Endothelial cell (in vitro differentiated cells): ENCODE measurements at regions not wholly inside any gene's neighbourhood (a gene's known extent, or its start where the extent isn't known, plus 50 kb on each side); places are given as distances from the start of the nearest gene placed in this dataset.

Source experiments
- DNase-seq: peaks from one replicate; pipeline ENCODE4 v3.0.0; 2021; ENCODE audit warnings: low spot score
- H3K27ac Mint-ChIP-seq: one replicate; pipeline ENCODE4 v1.8.0; 2021; ENCODE audit warnings: mixed read lengths, inconsistent platforms; ENCODE audit not compliant: unreplicated experiment
- H3K27me3 Mint-ChIP-seq: one replicate; pipeline ENCODE4 v1.8.0; 2021; ENCODE audit warnings: mild to moderate bottlenecking, moderate library complexity, mixed read lengths, inconsistent platforms; ENCODE audit not compliant: unreplicated experiment
- H3K36me3 Mint-ChIP-seq: one replicate; pipeline ENCODE4 v1.8.0; 2021; ENCODE audit warnings: mild to moderate bottlenecking, low read depth, mixed read lengths, inconsistent platforms; ENCODE audit not compliant: unreplicated experiment
- H3K4me1 Mint-ChIP-seq: one replicate; pipeline ENCODE4 v1.8.0; 2021; ENCODE audit warnings: mild to moderate bottlenecking, mixed read lengths, inconsistent platforms; ENCODE audit not compliant: unreplicated experiment
- H3K4me3 Mint-ChIP-seq: one replicate; pipeline ENCODE4 v1.8.0; 2021; ENCODE audit warnings: mild to moderate bottlenecking, mixed read lengths, inconsistent platforms; ENCODE audit not compliant: unreplicated experiment
- H3K9me3 Mint-ChIP-seq: one replicate; pipeline ENCODE4 v1.8.0; 2021; ENCODE audit warnings: mixed read lengths, inconsistent platforms; ENCODE audit not compliant: unreplicated experiment
- TF ChIP-seq, protein P1 (sequence below): fragments of 200-600 bp; sonication (generic); IDR thresholded peaks from one replicate; pipeline ENCODE4 v1.5.0; 2021; ENCODE audit warnings: antibody characterized with exemption; ENCODE audit not compliant: unreplicated experiment

DNA sequence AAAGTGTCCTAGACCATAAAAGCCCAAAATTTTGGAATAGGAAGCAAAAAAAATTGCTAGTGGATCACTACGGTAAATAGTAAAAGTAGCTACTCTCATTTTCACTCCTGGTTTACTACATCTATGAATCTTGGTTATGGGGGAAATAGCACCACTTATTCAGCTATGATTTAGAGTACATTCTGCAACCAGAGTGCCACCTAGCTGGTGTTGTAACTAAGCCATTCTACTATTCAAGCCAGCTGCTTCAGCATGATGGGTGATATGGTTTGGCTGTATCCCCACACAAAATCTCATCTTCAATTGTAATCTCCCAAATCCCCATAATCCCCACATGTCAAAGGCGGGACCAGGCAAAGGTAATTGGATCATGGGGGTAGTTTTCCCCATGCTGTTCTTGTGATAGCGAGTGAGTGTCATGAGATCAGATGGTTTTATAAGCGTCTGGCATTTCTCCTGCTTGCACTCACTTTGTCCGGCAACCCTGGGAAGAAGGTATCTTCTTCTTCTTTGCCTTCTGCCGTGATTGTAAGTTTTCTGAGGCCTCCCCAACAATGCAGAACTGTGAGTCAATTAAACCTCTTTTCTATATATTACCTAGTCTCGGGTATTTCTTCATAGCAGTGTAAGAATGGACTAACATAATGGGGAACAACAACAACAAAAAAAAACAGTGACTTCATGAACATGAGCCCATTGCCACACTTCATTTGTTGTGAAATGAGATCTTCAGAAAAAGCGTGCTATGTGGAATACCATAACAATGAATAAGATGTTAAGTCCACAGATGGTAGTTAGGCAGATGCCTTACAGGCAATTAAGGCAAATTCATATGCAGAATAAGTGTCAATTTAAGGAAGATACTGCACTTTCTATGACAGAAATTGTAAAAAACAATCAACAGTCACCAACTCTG lies 280.1 kb downstream of the PABPC4L start:
- H3K4me3 Mint-ChIP-seq: no peak overlapping the region
- H3K36me3 Mint-ChIP-seq: no peaks in the 10 kb centered on the region
- no peak for DNase-seq
- no peaks in the 10 kb centered on the region for H3K27me3 Mint-ChIP-seq
- no peak overlapping the region for H3K27ac Mint-ChIP-seq
- TF ChIP-seq, protein P1, sequence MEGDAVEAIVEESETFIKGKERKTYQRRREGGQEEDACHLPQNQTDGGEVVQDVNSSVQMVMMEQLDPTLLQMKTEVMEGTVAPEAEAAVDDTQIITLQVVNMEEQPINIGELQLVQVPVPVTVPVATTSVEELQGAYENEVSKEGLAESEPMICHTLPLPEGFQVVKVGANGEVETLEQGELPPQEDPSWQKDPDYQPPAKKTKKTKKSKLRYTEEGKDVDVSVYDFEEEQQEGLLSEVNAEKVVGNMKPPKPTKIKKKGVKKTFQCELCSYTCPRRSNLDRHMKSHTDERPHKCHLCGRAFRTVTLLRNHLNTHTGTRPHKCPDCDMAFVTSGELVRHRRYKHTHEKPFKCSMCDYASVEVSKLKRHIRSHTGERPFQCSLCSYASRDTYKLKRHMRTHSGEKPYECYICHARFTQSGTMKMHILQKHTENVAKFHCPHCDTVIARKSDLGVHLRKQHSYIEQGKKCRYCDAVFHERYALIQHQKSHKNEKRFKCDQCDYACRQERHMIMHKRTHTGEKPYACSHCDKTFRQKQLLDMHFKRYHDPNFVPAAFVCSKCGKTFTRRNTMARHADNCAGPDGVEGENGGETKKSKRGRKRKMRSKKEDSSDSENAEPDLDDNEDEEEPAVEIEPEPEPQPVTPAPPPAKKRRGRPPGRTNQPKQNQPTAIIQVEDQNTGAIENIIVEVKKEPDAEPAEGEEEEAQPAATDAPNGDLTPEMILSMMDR: no peak
- H3K9me3 Mint-ChIP-seq: no peaks in the 10 kb centered on the region
- no peaks in the 10 kb centered on the region for H3K4me1 Mint-ChIP-seq

DNA sequence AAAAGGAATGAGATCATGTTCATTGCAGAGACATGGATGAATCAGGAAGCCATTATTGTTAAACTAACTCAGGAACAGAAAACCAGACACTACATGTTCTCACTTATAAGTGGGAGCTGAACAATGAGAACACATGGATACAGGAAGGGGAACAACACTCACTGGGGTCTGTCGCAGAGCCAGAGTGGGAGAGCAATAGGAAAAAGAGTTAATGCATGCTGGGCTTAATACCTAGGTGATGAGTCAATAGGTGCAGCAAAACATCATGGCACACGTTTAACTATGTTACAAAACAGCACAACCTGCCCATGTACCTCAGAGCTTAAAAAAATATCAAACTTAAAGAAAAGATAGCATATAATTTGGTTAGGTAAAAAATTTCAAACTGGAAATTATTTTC lies 281.4 kb downstream of the PABPC4L start:
- Mint-ChIP-seq H3K9me3 (no peaks in the 10 kb centered on the region), H3K4me3 (no peak overlapping the region), H3K27ac (no peak overlapping the region), H3K27me3 (no peaks in the 10 kb centered on the region), H3K36me3 (no peaks in the 10 kb centered on the region), H3K4me1 (no peaks in the 10 kb centered on the region)
- DNase-seq: no peak
- TF ChIP-seq, protein P1: no peak

DNA sequence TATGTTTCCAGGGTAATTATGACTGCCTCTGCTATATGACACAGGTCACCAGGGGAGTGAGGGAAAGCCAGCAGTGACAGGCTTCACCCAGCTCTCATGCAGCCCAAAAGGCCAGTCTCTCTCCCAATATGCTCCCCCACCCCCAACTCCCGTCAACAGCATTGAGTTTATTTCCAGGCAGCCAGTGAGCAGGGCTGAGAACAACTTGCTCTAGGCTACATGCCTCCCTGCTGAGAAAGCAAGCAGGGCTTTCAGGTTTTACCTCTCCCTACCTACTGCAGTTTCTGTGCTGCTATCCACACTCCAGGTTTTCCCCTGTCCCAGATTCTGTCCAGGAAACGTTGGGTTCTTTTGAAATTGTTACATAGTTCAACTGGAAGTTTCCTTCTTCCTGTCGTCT lies 291.4 kb downstream of the PABPC4L start:
- no peak for DNase-seq
- H3K4me1 Mint-ChIP-seq: no peaks in the 10 kb centered on the region
- peaks cover 1% of the 10 kb centered on the region for H3K27me3 Mint-ChIP-seq
- H3K9me3 Mint-ChIP-seq: no peaks in the 10 kb centered on the region
- no peak overlapping the region for H3K27ac Mint-ChIP-seq
- no peaks in the 10 kb centered on the region for H3K36me3 Mint-ChIP-seq
- TF ChIP-seq, protein P1: no peak
- H3K4me3 Mint-ChIP-seq: no peak overlapping the region

DNA sequence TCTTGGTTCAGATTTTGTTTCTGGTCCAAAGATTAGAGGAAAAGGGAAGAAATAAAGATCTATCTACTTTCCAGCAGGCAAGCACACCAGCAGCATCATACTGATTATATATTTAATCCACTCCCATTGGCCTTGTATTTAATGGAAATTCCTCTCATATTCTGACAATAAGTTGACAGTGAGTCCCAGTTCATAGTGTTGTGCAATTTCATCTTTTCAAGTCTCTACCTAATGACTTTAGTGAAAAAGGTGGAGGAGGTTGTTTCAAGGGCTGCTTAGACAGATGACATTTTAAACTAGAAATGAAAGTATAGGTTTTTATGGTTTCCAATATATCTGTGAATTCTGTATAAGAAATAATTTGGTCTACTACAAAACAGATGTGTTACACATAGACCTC lies 298.6 kb downstream of the PABPC4L start:
- TF ChIP-seq, protein P1: no peak
- Mint-ChIP-seq H3K4me1 (no peaks in the 10 kb centered on the region), H3K27ac (no peak overlapping the region), H3K27me3 (no peaks in the 10 kb centered on the region), H3K9me3 (no peaks in the 10 kb centered on the region), H3K36me3 (no peaks in the 10 kb centered on the region), H3K4me3 (no peak overlapping the region)
- DNase-seq: no peak

DNA sequence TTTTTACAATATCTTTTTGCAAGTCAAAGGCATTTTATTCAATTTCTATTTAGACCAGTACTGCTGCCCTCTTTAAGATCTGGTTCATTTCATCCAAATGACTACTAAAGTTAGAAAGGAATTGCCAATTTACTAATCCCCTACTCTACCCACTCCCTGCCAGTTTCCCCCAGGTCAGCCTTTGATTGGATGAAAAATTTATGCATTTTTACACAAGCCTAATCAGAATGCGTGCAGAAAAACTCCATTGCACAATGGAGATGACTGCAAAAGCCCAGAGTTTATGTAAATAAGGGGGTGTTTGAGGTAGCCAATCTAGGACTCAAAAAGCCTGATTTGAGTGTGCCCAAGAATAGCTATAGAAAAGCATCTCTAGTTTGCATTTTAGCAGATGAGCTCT lies 310.6 kb downstream of the PABPC4L start:
- no peak for DNase-seq
- Mint-ChIP-seq H3K9me3 (no peaks in the 10 kb centered on the region), H3K36me3 (no peaks in the 10 kb centered on the region), H3K27me3 (no peaks in the 10 kb centered on the region), H3K4me3 (no peak overlapping the region), H3K4me1 (no peaks in the 10 kb centered on the region), H3K27ac (no peak overlapping the region)
- TF ChIP-seq, protein P1: no peak
